ENCODE measurements at regions not wholly inside any gene's neighbourhood (a gene's known extent, or its start where the extent isn't known, plus 50 kb on each side); places are given as distances from the start of the nearest gene placed in this dataset.
"Not testable (repeated sequence)": the region's sequence is repeated elsewhere in the genome, so short reads cannot be mapped to it uniquely, and the experiment has no call there.

GRCh38 chr10:36455526-36456133 is 669.8 kb upstream of the ANKRD30A start:
- FAIRE-seq (no peak), DNase-seq (ENCODE audit: low spot score) (no peak)

GRCh38 chr10:36452851-36453250 is 672.5 kb upstream of the ANKRD30A start:
- FAIRE-seq (no peak), DNase-seq (ENCODE audit: low spot score) (no peak)

GRCh38 chr10:36451391-36451970 is 673.9 kb upstream of the ANKRD30A start:
- no peak for DNase-seq (ENCODE audit: low spot score)
- FAIRE-seq: no peak

- DNase-seq (ENCODE audit: low spot score): no peak
- no peak for FAIRE-seq
Measured at GRCh38 chr10:36450380-36450779, 675.0 kb upstream of the ANKRD30A start.

GRCh38 chr10:36448760-36449691 is 676.4 kb upstream of the ANKRD30A start:
- no peak for DNase-seq (ENCODE audit: low spot score)
- FAIRE-seq: no peak

GRCh38 chr10:36446881-36447280 is 678.5 kb upstream of the ANKRD30A start:
- no peak for FAIRE-seq

GRCh38 chr10:36443233-36443632 is 682.2 kb upstream of the ANKRD30A start:
- FAIRE-seq: no peak
- DNase-seq (ENCODE audit: low spot score): no peak

More at GRCh38 chr10:36446881-36447280, 678.5 kb upstream of the ANKRD30A start:
- DNase-seq (ENCODE audit: low spot score): no peak

GRCh38 chr10:36441557-36441956 is 683.8 kb upstream of the ANKRD30A start:
- FAIRE-seq: no peak
- no peak for DNase-seq (ENCODE audit: low spot score)

GRCh38 chr10:36440539-36440938 is 684.9 kb upstream of the ANKRD30A start:
- no peak for FAIRE-seq
- DNase-seq (ENCODE audit: low spot score): no peak

GRCh38 chr10:36437367-36437766 is 688.0 kb upstream of the ANKRD30A start:
- FAIRE-seq: no peak
- DNase-seq (ENCODE audit: low spot score): no peak

- DNase-seq (ENCODE audit: low spot score) (no peak), FAIRE-seq (no peak)
Measured at GRCh38 chr10:36428507-36428906, 696.9 kb upstream of the ANKRD30A start.

GRCh38 chr10:36425131-36425797 is 700.1 kb upstream of the ANKRD30A start:
- FAIRE-seq: no peak

GRCh38 chr10:36424502-36424901 is 700.9 kb upstream of the ANKRD30A start:
- FAIRE-seq (no peak), DNase-seq (ENCODE audit: low spot score) (no peak)

More at GRCh38 chr10:36425131-36425797, 700.1 kb upstream of the ANKRD30A start:
- DNase-seq (ENCODE audit: low spot score): no peak

- FAIRE-seq: no peak
Measured at GRCh38 chr10:36423821-36424248, 701.6 kb upstream of the ANKRD30A start.

GRCh38 chr10:36421992-36422391 is 703.4 kb upstream of the ANKRD30A start:
- FAIRE-seq (no peak), DNase-seq (ENCODE audit: low spot score) (no peak)

More at GRCh38 chr10:36423821-36424248, 701.6 kb upstream of the ANKRD30A start:
- DNase-seq (ENCODE audit: low spot score): no peak

GRCh38 chr10:36416513-36416912 is 708.9 kb upstream of the ANKRD30A start:
- DNase-seq (ENCODE audit: low spot score): no peak
- FAIRE-seq: no peak

- DNase-seq (ENCODE audit: low spot score) (no peak), FAIRE-seq (no peak)
Measured at GRCh38 chr10:36412942-36413341, 712.5 kb upstream of the ANKRD30A start.

GRCh38 chr10:36400238-36400637 is 725.2 kb upstream of the ANKRD30A start:
- not testable (repeated sequence) for DNase-seq (ENCODE audit: low spot score); FAIRE-seq

GRCh38 chr10:36393801-36394200 is 731.6 kb upstream of the ANKRD30A start:
- FAIRE-seq (no peak), DNase-seq (ENCODE audit: low spot score) (no peak)

- FAIRE-seq (no peak), DNase-seq (ENCODE audit: low spot score) (no peak)
Measured at GRCh38 chr10:36391405-36391804, 734.0 kb upstream of the ANKRD30A start.

GRCh38 chr10:36390221-36390620 is 735.2 kb upstream of the ANKRD30A start:
- FAIRE-seq: no peak
- no peak for DNase-seq (ENCODE audit: low spot score)

- no peak for DNase-seq (ENCODE audit: low spot score)
- FAIRE-seq: no peak
Measured at GRCh38 chr10:36388166-36388565, 737.2 kb upstream of the ANKRD30A start.
